GM18951 (cell line): ENCODE measurements at regions not wholly inside any gene's neighbourhood (a gene's known extent, or its start where the extent isn't known, plus 50 kb on each side); places are given as distances from the start of the nearest gene placed in this dataset.
"Not testable (repeated sequence)": the region's sequence is repeated elsewhere in the genome, so short reads cannot be mapped to it uniquely, and the experiment has no call there.

Source experiments
- POLR2A ChIP-seq: IDR thresholded peaks from 4 replicates; pipeline ENCODE4 v1.6.1; 2011; ENCODE audit warnings: mild to moderate bottlenecking; ENCODE audit not compliant: insufficient read length, insufficient read depth; ENCODE audit errors: extremely low read depth
- in situ Hi-C: fragments of 300-500 bp; cut with MboI; formaldehyde crosslinking; loops from one replicate; pipeline ENCODE4 v1.12.0; 2022; ENCODE audit warnings: low sequenced_read_pairs, mixed read lengths, inconsistent platforms; ENCODE audit not compliant: unreplicated experiment

DNA sequence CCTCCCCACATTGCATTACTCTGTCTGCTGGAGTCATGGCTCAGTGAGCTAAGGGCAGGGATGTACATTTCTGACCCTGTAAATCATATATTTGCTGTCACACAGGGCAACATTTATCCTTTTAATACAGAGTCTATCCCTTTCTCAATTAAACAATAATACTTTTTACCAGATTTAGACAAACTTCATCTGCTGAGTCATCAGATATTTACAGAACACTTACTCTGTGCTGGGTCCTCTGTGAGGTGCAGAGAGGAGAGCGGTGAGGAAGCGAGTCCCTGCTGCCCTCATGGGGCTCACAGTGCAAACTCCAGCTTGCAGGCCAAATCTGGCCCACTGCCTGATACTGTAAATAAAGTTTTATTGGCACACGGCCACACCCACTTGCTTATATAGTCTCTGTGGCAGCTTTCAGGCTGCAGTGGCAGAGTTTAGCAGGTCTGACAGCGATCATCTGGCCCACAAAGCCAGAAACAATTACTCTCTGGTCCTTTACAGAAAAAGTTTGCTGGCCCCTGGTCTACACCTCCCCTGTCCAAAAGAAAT lies 144.5 kb downstream of the CDH26 start:
- in situ Hi-C loops = no loop called here
- TF ChIP-seq POLR2A = no peak

DNA sequence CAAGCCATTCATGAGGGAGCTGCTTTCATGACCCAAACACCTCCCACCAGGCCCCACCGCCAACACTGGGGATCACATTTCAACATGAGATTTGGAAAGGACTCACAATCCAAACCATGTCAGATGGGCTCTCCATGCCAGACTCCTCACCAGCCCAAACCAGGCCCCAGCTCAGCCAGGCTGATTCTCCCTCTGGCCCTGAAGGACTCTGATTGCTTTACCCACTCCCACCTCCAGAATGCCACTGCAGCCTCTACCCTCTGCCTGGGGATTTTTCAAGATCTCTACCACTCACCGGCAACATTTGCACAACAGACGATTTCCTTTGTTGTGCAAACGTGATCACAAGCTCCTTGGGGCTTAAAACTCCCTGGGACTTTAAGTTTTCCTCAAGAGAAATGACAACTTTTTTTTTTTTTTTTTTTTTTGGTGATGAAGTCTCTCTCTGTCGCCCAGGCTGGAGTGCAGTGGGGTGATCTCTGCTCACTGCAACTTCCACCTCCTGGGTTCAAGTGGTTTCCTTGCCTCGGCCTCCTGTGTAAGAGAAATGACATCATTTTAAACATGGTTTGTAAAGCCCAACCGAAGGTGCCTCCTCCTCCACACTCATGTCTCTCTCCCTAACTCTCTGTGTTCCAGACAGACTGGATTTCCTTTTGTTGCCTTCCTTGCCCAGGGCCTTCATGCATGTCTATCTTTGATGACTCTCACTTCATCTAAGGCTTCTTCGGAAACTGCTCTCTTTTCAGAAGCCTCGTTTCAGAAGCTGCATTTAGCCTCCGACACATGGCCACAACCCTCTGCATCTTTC lies 147.0 kb downstream of the CDH26 start:
- in situ Hi-C loops = no loop called here
- no peak for TF ChIP-seq POLR2A

DNA sequence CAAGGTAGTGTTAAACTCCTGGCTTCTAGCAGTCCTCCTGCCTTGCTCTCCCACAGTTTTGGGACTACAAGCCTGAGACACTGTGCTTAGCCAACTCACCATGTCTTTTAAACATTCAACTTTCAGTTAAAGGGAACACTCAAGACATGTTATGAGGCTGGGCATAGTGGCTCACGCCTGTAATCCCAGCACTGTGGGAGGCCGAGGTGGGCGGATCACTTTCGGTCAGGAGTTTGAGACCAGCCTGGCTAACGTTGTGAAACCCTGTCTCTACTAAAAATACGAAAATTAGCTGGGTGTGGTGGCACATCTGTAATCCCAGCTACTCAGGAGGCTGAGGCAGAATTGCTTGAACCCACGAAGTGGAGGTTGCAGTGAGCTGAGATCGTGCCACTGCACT lies 148.0 kb downstream of the CDH26 start:
- in situ Hi-C loops = not testable (repeated sequence)

DNA sequence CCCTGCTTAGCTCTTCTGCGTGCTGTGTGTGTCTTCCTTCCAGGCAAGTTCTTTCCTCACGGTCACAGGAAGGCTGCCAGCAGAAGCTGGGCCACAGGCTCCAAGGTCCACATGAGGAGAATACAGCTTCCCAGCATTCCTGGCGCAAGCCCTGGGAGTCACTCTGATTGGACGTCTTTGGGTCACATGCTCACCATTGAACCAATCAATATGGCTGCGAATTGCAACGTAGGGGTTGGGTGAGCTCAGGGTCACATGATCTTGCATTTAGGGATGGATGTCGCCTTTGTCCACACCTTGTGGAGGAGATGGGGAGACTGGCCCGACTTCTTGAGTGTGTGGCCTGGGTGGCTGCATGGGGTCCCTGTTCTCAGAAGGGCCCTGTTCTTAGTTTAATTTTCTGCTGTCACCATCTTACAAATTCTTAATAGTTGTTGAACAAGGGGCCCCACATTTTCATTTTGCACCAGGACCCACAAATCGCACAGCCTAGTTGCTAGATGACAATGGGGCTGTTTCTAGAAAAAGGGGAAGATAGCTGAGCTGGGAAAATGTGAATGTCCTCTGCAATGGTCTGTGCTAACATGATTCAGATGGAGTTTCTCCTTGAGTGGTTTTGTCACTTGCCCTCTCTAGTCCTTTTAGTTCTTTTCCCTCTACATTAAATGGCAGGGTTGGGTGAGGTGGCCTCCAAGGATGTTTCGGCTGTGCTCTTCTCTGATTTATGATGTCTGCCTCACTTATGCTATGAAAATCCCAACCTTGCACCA lies 149.6 kb downstream of the CDH26 start:
- in situ Hi-C loops = no loop called here

DNA sequence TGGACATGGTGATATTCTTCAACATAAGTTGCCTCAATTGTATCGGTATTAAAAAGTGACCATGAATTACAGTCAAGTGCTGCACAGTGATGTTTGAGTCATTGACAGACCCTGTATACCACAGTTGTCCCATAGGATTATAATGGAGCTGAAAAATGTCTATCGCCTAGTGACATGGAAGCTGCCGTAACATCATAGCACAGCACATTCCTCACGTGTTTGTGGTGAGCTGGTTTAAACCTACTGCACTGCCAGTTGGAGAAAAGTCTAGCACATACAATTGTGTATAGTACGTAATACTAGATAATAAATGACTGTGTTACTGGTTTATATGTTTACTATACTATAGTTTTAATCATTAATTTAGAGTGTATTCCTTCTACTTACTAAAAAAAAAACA lies 150.2 kb downstream of the CDH26 start:
- TF ChIP-seq POLR2A = no peak
- in situ Hi-C loops = no loop called here

More for the DNA sequence above, 149.6 kb downstream of the CDH26 start:
- TF ChIP-seq POLR2A = no peak

DNA sequence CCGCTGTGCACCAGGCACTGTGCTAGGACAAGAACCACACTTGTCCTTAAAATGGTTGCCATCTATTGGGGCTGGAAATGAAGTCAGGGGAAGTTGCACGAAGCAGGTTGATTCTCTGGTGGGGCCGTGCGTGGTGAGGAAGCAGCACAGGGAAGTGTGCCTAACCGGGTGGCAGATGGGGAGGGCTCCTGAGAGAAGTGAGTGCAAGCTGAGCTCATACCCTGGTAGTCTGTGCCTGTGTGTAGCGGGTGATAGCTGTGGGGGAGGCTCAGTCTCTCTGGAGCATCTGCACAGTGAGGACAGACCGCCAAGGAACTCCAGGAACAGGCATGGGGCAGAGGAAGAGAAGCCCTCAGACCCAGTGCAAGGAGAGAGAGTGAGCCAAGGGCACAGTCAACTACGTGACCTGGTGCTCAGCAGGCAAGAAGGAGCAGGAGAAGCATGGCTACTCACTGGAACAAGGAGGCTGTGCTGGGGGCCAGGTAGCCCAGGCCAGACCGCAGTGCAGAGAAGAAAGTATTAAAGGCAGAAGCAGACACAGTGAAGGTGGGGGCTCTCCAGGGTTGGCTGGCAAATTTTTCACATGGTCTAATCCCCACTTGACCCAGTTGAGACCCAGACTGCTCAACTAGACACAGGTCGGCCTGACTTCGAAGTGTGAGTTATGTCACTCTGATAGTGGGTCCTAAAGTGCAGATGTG lies 155.0 kb downstream of the CDH26 start:
- in situ Hi-C loops = no loop called here
- no peak for TF ChIP-seq POLR2A

DNA sequence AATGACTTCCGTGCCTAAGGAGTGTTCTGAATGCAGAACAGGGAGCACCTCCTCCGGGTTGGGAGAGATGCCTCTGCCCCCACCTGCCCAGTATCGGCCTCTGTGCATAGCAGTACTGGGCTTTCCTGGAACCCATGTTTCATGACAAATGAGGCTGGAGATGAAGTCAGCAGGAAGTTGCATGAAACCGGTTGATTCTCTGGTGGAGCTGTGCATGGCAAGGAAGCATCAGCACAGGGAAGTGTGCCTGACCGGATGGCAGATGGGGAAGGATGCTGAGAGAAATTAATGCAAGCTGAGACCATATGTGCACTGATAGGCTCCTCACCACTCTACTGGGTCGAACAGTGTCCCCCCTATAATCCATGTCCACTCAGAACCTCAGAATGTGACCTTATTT lies 155.5 kb downstream of the CDH26 start:
- TF ChIP-seq POLR2A = no peak
- in situ Hi-C loops = no loop called here

DNA sequence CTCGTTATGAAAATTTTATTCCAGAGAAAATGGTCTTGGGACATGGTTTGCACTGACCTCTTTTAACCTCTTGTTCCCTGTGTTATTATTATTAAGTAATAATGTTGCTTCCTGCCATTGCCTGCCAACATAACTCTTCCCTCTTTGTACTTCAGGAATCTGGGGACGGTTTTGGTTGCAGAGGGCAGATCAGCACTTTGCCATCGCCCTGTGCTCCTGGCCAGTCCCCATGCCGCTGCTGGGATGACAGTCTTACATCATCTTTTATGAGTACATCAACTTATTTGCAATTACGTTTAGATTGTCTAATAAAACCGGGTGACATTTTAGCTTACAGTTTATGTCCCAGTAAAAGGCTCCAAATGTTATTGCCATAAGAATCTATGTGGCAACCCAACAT lies 157.2 kb downstream of the CDH26 start:
- TF ChIP-seq POLR2A = no peak
- in situ Hi-C loops = no loop called here

DNA sequence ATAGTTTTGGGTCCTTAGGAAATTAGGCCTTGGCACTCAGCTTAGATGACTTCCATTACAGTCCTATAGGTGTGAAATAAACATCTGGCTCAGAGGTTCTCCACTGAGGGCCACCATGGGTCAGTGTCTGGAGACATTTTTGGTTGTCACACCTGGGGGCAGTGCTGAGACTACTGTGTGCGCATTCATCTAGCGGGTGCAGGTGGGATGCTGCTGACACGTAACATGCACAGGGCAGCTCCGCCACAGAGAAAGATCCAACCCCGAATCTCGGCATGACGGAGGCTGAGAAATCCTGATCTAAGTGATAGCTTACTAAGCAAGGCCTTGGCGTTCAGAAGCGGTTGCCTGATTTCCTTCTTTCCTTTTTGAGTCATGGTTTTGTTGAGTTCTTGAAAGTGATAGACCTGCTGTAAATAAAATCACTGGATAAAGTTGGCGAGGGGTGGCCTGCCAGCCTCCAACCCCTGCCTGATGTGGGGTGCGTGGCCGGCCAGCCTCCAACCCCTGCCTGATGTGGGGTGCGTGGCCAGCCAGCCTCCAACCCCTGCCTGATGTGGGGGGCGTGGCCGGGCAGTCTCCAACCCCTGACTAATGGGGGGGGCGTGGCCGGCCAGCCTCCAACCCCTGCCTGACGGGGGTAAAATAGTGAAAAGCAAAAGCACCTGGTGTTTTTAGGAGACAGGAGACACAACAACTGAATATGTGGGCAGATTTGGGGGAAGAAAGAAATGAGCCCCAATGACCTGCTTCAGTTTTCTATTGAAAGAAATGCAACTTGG lies 158.1 kb downstream of the CDH26 start:
- in situ Hi-C loops = no loop called here
- TF ChIP-seq POLR2A = no peak

DNA sequence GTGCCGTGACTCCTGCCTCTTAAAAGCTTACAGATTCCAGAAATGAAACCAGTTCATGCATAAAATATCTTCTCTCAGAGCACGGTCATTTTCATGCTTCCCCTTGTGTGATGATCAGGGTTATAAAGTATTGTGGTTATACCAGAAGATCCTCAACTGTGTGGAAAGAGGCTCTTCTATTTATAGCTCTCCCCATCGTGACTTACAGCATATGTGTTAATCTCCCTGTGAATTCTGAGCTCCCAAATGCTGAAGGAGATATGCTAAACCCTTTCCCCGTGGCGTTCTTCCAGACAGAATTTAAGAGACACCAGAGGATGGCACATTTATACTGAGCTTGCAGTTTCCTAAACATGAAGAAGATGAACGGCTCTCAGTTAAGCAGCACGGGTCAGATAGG lies 158.8 kb downstream of the CDH26 start:
- in situ Hi-C loops = no loop called here
- no peak for TF ChIP-seq POLR2A

DNA sequence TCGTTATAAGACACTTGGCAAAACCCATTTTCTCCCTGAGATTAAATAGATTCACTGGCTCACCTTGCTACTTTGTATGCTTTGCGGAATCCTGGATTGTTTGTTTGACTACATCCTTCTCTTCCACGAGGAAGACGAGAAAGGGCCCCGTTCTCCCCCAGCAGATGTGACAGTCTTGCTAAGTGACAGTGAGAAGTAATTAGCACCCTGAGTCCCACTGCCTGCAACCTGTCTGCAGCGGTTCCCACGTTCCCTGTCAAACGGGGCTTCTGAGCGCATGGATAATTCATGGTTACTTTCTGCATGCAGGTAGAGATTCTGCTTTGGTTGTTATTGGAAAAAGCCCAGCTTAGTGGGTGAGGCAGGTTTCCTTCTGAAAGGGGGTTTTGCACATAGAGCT lies 163.7 kb downstream of the CDH26 start:
- no peak for TF ChIP-seq POLR2A
- in situ Hi-C loops = no loop called here

DNA sequence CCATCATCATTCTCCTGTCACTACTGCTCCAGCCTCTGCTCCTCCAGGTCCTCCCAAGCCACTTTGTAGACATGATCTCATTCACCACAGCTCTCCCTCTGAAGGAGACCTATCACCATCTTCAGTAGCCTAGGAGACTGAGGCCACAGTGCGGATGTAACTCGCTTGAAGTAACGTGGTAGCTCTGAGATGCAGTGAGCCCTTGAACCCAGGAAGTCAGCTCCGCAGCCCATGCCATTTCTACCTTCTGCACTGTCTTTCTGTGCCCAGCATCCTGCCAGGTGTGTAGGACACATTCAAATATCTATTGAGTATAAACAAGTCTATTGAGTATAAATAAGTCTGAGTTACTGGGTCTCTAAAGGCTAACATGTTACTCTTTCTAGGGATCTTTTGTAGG lies 164.4 kb downstream of the CDH26 start:
- in situ Hi-C loops = no loop called here
- TF ChIP-seq POLR2A = no peak

DNA sequence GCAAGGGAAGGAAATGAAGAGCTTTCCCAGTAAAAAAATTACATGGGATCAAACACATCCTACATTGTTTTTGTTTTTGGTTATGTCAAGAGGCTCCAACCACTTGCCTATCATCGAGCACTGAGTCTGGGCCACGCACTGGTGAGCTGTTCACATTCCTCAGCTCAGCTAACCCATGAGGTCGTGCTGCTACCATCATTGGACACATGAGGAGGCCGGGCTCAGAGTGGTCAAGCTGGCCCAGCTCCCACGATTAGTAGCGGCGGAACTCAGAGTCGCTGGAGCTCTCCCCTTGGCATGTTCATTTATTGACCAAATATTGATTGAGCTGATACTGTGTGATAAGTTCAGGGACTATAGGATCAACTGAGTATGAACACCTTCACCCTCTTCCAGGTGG lies 164.9 kb downstream of the CDH26 start:
- TF ChIP-seq POLR2A = no peak
- in situ Hi-C loops = no loop called here
